ENCODE measurements at regions not wholly inside any gene's neighbourhood (a gene's known extent, or its start where the extent isn't known, plus 50 kb on each side); places are given as distances from the start of the nearest gene placed in this dataset.

DNA sequence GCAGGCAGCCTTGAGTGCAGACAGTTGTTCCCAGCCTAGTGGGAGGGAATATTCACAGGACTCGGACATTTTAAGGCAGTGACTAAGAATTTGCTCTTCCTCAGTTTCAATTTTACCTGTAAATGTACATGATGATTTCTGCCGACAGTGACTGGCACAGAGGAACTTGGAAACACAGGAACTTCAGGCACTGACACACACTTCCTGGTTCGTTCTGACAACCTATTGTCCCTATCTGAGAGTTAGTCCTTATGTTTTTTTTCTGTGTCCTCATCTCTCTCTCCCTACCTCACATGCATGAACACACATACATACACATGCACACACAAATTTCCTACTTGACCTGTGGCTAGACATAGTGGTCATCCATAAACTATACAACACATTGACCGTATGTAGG lies 89.4 kb upstream of the CD180 start:
- TF ChIP-seq, protein P1, sequence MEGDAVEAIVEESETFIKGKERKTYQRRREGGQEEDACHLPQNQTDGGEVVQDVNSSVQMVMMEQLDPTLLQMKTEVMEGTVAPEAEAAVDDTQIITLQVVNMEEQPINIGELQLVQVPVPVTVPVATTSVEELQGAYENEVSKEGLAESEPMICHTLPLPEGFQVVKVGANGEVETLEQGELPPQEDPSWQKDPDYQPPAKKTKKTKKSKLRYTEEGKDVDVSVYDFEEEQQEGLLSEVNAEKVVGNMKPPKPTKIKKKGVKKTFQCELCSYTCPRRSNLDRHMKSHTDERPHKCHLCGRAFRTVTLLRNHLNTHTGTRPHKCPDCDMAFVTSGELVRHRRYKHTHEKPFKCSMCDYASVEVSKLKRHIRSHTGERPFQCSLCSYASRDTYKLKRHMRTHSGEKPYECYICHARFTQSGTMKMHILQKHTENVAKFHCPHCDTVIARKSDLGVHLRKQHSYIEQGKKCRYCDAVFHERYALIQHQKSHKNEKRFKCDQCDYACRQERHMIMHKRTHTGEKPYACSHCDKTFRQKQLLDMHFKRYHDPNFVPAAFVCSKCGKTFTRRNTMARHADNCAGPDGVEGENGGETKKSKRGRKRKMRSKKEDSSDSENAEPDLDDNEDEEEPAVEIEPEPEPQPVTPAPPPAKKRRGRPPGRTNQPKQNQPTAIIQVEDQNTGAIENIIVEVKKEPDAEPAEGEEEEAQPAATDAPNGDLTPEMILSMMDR (IDR thresholded peaks at IDR 0.05; ENCODE audit: insufficient read depth, low read depth, low read length, missing control alignments): no peak
- H3K4me3 ChIP-seq (ENCODE audit: low read length): no peak overlapping the region
- no peak for DNase-seq (ENCODE audit: low read depth)

DNA sequence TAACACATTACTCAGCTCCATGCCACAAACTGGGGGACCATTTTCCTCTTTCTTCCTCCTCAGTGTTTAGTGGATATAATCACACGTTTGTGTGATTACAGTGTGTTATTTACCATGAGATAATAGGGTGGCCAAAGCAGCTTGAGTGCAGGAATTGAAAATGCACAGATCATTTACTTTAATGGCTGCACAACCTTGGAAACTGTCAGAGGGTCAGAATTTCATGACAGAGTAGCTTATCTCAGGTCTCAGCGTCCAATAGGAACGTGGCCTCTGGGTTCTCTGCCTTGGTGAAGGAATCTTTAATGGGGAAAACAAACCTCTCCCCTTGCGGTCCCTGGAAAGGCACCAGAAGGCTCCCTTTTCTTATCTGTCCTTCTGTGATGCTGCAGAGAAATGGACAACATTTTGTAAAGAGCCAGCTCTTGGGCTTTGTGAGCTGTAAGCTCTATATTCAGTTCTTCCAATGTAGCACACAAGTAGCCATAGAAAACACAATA lies 87.4 kb upstream of the CD180 start:
- no peak overlapping the region for H3K4me3 ChIP-seq (ENCODE audit: low read length)
- no peak for DNase-seq (ENCODE audit: low read depth)
- TF ChIP-seq, protein P1 (IDR thresholded peaks at IDR 0.05; ENCODE audit: insufficient read depth, low read depth, low read length, missing control alignments): no peak

DNA sequence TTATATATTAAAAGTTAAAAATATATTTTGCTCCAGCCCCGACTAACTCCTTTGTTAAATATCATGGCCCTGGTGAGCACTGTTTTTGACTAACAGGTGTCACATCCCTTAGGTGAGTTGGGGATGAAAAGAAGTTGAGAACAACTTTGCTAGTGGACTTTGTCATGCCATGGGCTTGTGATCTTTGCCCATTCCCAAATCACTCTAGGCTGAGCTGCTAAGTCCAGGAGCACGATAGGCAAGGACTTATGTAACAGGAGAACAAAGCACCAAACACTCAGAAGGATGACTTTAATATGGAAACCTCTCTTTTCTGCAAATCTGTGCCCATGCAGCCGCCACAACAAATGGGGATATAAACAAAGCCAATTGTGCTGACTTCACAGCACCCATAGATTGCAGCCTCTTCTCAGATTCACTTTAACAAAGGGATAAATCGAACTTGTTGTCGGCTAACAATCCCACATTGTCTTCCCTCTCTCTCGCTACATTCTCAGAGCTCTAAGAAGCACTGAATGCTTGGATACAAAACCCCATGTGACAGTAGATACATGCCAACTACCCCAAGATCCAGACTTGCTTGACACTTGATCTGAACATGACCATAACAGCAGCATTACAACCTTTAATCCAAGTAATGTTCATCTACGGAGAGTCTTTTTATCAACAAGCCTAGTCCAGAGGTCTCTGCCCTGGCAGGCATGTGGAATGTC lies 86.8 kb upstream of the CD180 start:
- no peak overlapping the region for H3K4me3 ChIP-seq (ENCODE audit: low read length)
- TF ChIP-seq, protein P1 (IDR thresholded peaks at IDR 0.05; ENCODE audit: insufficient read depth, low read depth, low read length, missing control alignments): no peak
- peak; percentile 55 for DNase-seq (ENCODE audit: low read depth)

DNA sequence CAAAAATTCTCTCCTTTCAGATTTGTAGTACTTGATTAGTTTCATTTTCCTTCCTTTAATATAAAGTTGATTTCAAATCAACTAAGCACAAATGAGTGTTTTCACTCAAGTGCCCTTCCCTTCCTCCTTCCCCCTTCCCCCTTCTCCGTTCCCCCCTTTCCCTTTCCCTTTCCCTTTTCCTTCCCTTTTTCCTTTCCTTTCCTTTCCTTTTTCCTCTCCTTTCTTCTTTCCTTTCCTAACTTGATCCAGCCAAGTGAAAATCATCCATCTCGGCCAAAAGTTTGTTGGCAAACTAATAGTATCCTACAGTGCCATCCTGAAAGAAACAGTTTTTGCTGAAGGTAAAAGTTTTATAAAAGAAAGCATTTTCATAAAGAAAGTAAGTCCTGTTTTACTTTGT lies 85.3 kb upstream of the CD180 start:
- no peak overlapping the region for H3K4me3 ChIP-seq (ENCODE audit: low read length)
- no peak for DNase-seq (ENCODE audit: low read depth)
- TF ChIP-seq, protein P1 (IDR thresholded peaks at IDR 0.05; ENCODE audit: insufficient read depth, low read depth, low read length, missing control alignments): no peak

DNA sequence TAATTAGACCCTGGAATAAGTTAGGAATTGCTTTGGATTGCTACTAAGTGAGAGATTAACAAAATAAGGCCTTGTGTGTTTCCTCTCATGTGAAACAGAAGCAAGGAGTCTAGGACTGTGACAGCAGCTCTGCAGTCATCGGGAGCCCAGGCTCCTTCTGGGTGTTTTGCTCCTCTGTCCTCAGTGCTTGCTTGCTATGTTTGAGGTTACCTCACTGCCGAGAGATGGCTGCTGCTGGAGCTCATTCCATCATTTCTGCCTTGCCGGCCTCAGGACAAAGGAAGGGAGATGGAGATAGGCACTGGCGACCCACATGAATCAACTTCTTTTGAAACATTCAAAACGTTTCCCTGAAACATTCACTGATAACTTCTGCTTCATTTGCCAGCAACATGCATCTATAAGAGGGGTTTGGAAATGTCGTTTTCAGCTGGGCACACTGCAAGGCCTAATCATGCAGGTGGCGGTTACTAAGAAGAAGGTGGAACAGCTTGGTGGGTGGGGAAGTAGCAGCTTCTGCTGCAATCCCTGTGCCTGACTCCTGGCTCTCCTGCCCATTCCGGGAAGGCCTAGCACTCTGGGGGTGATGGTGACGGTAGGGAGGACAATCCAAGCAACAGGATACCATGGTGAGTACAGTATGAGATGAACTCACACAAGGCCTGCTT lies 77.2 kb upstream of the CD180 start:
- DNase-seq (ENCODE audit: low read depth): no peak
- no peak overlapping the region for H3K4me3 ChIP-seq (ENCODE audit: low read length)
- TF ChIP-seq, protein P1 (IDR thresholded peaks at IDR 0.05; ENCODE audit: insufficient read depth, low read depth, low read length, missing control alignments): no peak

DNA sequence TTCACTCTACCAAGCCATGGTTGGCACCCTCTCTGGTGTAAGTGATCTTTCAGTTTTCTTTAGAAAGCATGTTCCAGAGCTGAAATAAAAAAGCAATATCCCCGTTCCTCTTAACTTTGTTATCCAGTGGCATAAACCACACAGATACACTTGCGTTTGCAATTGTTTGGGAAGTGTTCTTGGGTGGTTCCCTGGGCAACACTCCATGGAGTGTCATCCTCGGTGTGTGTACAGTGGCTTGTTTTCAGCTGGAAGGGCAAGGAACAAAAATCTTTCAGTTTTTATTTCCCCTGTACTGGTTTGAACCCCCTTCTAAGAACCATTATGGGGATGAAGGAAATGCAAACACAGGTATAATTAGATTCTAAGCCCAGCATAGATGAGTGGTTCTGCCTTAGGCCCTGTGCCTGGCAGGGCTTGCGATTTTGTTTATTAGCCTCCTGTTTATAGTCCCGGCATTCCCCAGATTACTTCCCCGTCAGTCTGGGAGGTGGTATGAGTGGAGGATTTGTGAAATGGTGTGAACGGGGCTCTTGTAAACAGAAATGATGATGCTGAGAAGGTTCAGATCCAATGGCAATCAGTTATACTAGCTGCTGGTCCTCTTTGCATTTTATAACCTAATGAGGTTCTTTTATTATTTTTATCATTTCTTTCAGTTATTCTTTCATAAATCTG lies 76.0 kb upstream of the CD180 start:
- TF ChIP-seq, protein P1 (IDR thresholded peaks at IDR 0.05; ENCODE audit: insufficient read depth, low read depth, low read length, missing control alignments): no peak
- DNase-seq (ENCODE audit: low read depth): no peak
- no peak overlapping the region for H3K4me3 ChIP-seq (ENCODE audit: low read length)
